ENCODE measurements at regions not wholly inside any gene's neighbourhood (a gene's known extent, or its start where the extent isn't known, plus 50 kb on each side); places are given as distances from the start of the nearest gene placed in this dataset.
A peak's percentile ranks its signal among the peaks of the same experiment; 100 is the strongest.
"Not testable (repeated sequence)": the region's sequence is repeated elsewhere in the genome, so short reads cannot be mapped to it uniquely, and the experiment has no call there.

DNA sequence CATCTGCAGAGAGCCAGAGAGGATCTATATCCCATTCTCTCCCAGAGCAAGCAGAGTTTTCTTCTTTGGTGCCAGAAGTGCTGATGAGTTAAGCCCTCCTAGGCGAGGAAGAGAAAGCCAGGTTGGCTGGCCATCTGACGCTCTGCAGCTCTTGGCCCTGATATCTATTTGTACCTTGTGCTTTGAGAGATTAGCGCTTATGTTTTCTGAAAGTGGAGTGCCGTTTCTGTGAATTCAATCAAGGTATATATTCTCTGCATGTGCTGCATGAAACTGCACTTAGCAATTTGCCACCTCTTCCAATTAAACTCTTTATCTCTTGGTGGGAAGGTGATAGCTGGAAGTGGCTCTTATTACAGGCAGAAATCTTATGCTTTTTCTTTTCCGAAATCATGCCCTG lies 177.5 kb downstream of the LPIN1 start:
- DNase-seq, result no peak

- DNase-seq, result no peak
These were observed 179.0 kb downstream of the LPIN1 start for GRCh38 chr2:11925295-11926066.

DNA sequence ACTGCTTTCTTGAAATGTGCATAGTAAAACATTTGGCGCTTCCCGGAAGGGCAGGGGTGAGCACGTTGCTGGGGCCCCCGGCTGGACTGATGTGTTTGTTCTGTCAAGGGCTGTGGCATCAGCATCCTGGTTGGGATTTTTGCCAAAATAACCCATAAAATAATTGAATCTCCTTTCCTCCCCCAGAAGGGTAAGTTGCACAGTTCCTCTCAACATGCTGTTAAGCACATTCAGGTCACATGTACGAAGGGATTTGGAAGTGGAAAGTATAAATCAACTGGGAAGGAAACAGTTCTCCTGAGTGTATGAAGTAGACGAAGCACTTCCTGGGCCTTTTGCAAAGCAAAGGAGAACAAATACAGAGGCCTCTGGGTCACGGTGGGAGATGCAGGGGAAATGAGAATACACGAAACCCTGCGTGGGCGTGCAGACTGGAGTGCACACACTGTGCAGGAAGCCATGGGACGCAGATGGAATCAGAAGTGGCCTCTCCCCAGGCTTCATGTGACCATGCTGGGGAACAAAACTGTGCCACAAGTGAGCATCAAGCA lies 183.9 kb downstream of the LPIN1 start:
- peak; percentile 25 for DNase-seq

DNA sequence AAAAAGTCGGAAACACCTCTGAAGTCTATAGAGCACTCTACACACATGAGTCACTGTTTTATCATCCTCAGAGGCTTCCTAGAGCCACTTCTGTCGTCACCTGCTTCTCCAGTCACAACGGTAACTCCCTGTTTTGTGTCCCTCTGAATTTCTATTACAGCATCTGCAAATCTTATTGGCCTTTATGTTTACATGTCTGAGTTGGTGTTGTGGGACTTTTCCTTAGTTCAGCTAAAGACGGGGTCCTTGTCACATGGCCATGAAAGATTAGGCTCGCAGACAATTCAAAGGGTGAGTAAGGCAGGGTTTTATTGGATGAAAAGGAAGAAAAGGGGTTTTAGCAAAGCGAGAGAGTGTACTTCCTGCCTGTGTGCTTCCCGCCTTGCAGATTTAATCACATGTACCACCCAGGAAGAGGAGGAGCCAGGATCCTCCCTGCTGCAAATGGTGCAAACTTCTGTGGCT lies 185.6 kb downstream of the LPIN1 start:
- DNase-seq, result no peak

DNA sequence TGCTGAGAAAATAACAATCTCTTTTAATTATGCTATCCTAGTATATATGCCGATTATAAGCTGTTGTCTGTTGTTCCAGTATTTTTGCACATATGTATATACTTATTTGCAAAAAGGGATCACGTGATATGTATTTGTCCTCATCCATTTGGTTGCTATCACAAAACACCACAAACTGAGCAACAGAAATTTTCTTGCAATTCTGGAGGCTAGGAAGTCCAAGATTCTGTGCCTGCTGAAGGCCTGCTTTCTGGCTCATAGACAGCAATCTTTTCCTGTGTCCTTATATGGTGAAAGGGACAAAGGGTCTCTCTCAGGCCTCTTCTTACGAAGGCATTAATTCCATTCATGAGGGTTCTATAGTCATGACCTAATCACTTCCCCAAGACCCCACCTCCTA lies 186.5 kb downstream of the LPIN1 start:
- DNase-seq, result no peak

DNA sequence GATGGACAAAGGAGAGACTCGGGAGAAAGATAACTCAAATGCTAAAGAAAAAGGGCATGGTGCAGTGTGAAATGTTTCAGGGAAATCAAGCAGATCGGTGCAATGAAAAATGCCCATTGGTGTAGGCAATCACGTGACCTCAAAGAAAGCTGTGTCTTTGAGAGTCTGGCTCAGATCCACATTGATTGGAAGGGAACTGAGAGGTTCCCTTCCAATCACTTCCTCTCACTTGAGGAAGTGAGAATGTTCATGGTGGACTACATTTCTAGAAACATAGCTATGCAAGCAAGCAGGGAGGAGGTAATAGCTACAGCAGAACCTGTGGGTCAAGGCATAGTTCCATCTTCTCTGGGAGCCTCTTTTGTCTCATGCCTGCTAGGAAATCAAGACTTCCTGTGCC lies 187.4 kb downstream of the LPIN1 start:
- no peak for DNase-seq

DNA sequence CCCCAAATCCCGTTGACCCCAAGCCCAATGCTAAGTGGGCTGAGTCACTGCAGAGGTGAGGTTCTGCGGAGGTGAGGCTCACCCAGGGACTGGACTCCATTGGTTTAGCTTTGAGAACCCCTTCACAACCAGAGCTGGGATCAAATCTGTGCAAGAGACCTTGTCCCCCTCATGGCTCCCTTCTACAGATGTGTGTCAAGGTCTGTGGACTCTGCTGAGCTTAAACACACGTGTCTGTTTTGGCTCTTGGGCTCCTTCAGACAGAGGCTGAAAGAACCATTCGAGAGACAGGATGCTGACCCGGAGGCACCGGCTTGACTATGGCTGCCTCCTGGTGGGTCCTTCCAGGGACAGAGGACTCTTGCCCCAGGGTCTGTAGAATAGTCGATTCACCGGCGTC lies 190.3 kb downstream of the LPIN1 start:
- no peak for DNase-seq

GRCh38 chr2:11938196-11938595 lies 191.8 kb downstream of the LPIN1 start:
- DNase-seq, result no peak

- DNase-seq, result no peak
These were observed 193.1 kb downstream of the LPIN1 start for GRCh38 chr2:11939523-11939922.

GRCh38 chr2:11940121-11940743 lies 193.8 kb downstream of the LPIN1 start:
- DNase-seq, result no peak

- DNase-seq, result no peak
These were observed 194.4 kb downstream of the LPIN1 start for GRCh38 chr2:11940799-11941198.

GRCh38 chr2:11941201-11942177 lies 195.1 kb downstream of the LPIN1 start:
- DNase-seq, result no peak

DNA sequence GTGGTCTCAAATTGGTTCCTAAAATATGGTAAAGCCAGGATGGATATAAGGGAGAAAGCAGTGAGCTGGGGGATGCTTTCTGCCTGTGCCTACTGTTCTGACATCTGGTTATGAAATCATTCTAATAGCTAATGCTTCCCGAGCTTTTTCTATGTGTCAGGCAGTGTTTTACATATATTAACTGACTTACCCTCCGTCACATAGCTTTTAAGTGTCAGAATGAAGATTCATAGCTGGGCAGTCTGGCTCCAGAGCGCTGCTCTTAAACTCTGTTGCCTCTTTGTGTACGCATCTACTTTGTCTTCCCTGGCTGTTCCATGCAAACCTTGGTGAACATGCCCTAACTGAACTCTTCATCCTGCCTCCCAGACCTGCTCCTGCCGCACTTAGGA lies 195.7 kb downstream of the LPIN1 start:
- no peak for DNase-seq

DNA sequence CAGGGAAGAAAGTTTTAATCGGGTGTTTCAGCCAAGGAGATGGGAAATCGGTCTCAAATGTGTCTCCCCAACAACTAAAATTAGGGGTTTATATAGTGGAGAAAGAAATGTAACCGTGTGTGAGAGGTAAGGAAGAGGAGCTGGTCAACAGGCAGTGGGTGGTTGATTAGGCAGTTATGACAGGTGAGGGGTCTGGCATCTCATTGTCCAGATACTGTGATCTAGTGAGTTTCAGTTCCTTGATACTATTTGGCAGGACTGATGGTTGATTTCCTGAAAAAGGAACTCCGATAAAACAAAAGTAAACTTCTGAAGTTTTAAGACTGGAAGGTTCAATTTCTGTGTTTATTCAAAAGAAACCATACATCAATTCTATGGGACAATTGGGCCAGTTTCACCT lies 197.9 kb downstream of the LPIN1 start:
- no peak for DNase-seq

- DNase-seq, result no peak
These were observed 199.0 kb downstream of the LPIN1 start for GRCh38 chr2:11945139-11946126.

DNA sequence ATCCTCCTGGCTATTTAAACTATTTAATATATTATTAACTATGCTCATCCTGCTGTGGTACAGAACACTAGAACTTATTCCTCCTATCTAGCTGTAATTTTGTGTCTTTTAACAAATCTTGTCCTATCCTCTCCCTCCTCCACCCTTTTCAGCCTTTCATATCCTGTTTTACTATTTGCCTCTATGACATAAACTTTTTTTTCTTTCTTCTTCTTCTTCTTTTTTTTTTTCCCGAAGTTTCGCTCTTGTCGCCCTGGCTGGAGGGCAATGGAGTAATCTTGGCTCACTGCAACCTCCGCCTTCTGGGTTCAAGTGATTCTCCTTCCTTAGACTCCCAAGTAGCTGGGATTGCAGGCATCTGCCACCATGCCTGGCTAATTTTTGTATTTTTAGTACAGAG lies 201.5 kb downstream of the LPIN1 start:
- DNase-seq, result no peak

- DNase-seq, result no peak
These were observed 203.5 kb downstream of the LPIN1 start for GRCh38 chr2:11949732-11950523.

DNA sequence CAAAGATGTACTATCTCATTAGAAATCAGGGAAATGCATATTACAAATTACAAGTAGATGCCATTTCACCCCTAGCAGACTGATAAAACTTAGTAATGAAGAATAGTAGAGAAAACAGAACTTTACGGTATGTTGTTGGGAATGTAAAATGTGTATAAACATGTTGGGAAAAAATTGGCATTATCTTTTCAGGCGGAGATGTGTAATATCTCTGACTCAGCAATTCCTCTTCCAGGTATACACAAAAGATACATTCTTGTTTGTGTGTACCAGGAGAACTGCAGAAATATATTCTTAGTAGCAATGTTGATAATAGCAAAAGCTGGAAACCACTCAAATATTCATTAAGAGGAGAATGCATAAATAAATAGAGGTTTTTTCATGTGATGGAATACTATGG lies 204.5 kb downstream of the LPIN1 start:
- DNase-seq, result no peak

GRCh38 chr2:11951492-11951891 lies 205.1 kb downstream of the LPIN1 start:
- DNase-seq, result not testable (repeated sequence)

GRCh38 chr2:11953258-11953657 lies 206.8 kb downstream of the LPIN1 start:
- DNase-seq, result no peak

DNA sequence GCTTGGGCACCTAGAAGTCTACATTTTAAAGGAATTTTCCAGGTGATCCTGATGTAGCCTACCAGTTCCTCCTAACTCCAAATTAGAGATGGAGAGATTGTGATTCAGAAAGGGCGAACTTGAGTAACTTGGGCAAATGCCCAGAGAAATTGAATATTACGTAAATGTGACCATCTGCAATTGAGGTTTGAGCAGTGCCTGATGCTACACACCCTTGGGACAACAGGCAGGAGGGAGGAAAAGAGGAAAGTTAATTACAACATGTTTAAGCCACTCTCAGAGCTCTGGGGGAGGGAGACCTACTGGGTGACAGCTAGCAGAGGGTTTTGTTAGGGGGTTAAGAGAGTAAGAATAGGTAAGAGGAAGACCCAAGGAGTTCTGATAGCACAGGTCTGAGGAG lies 208.9 kb downstream of the LPIN1 start:
- no peak for DNase-seq
